Testis (tissue), 2 donors: ENCODE measurements at regions not wholly inside any gene's neighbourhood (a gene's known extent, or its start where the extent isn't known, plus 50 kb on each side); places are given as distances from the start of the nearest gene placed in this dataset.

Experiments used
- DNase-seq: peaks from one replicate; pipeline ENCODE4 v3.0.0-alpha.2; 2019
- H3K27ac ChIP-seq, 2 donors: fragments of 200-600 bp; sonication (generic); one replicate each; pipeline ENCODE4 v1.5.1; 2019
- H3K27me3 ChIP-seq: fragments of 200-600 bp; sonication (generic); one replicate; pipeline ENCODE4 v1.5.1; 2019
- H3K36me3 ChIP-seq: fragments of 200-600 bp; sonication (generic); one replicate; pipeline ENCODE4 v1.5.1; 2017; ENCODE audit warnings: low read depth; ENCODE audit errors: missing control alignments
- H3K4me1 ChIP-seq: fragments of 200-600 bp; sonication (generic); one replicate; pipeline ENCODE4 v1.5.1; 2019
- H3K4me3 ChIP-seq, 2 donors: fragments of 200-600 bp; sonication (generic); one replicate each; pipeline ENCODE4 v1.5.1; 2017 to 2019
- H3K9me3 ChIP-seq: fragments of 200-600 bp; sonication (generic); one replicate; pipeline ENCODE4 v1.5.1; 2017
- CTCF ChIP-seq, 3 experiments: fragments of 450-650 bp in 2 of 3; fragments of 200-600 bp in 1 of 3; sonication (generic) in 1 of 3; IDR thresholded peaks; one replicate each; pipeline ENCODE4 v1.5.1; 2016 to 2019; ENCODE audit warnings: antibody characterized with exemption in 3 of 3, mild to moderate bottlenecking in 2 of 3, moderate library complexity in 1 of 3
- POLR2A ChIP-seq: fragments of 450-650 bp; IDR thresholded peaks from one replicate; pipeline ENCODE4 v1.6.1; 2017; ENCODE audit warnings: antibody characterized with exemption, mild to moderate bottlenecking, moderate library complexity
- WGBS, 2 donors: methylation state at CpG; one replicate each; pipeline ENCODE4 v1.1.5; 2018; 5-methylcytosine and 5-hydroxymethylcytosine counted together
- intact Hi-C: fragments of 100-400 bp; cut with DNase I; formaldehyde crosslinking; loops from one replicate; pipeline ENCODE4 v1.15.1; 2023; ENCODE audit warnings: low total_unique reads

GRCh38 chr10:105702211-105702610, 1061.1 kb downstream of the SORCS3 start:
- Histone ChIP-seq H3K36me3 (no peaks in the 10 kb centered on the region), H3K9me3 (no peaks in the 10 kb centered on the region), H3K4me3 (no peak overlapping the region), H3K27me3 (no peaks in the 10 kb centered on the region), H3K4me1 (no peaks in the 10 kb centered on the region), H3K27ac (no peak overlapping the region)
- DNase-seq: no peak
- WGBS, 2 donors: 70 to 76% methylated on average over 4 of the region's 4 CpGs
- intact Hi-C loops: no loop called here
- TF ChIP-seq CTCF (IDR thresholded peaks at IDR 0.05): no peak

GRCh38 chr10:105700218-105700617, 1059.1 kb downstream of the SORCS3 start:
- WGBS, 2 donors: 87 to 94% methylated on average over 2 of the region's 2 CpGs
- Histone ChIP-seq H3K27me3 (no peaks in the 10 kb centered on the region), H3K9me3 (no peaks in the 10 kb centered on the region), H3K27ac (no peak overlapping the region), H3K4me1 (no peaks in the 10 kb centered on the region), H3K4me3 (no peak overlapping the region), H3K36me3 (no peaks in the 10 kb centered on the region)
- no peak for TF ChIP-seq CTCF (IDR thresholded peaks at IDR 0.05)
- no peak for TF ChIP-seq POLR2A
- no peak for DNase-seq
- intact Hi-C loops: no loop called here

GRCh38 chr10:105699504-105699903, 1058.4 kb downstream of the SORCS3 start:
- intact Hi-C loops: no loop called here
- WGBS, 2 donors: 83 to 87% methylated on average over 5 of the region's 5 CpGs

GRCh38 chr10:105698592-105698991, 1057.5 kb downstream of the SORCS3 start:
- no peak overlapping the region for H3K4me3 ChIP-seq
- H3K36me3 ChIP-seq: no peaks in the 10 kb centered on the region
- no peak overlapping the region for H3K27ac ChIP-seq
- no peaks in the 10 kb centered on the region for H3K4me1 ChIP-seq
- H3K27me3 ChIP-seq: no peaks in the 10 kb centered on the region
- intact Hi-C loops: no loop called here
- 66 to 69% methylated on average over 2 of the region's 2 CpGs for WGBS, 2 donors
- TF ChIP-seq CTCF (IDR thresholded peaks at IDR 0.05) (no peak), POLR2A (no peak)
- no peak for DNase-seq
- no peaks in the 10 kb centered on the region for H3K9me3 ChIP-seq

More at GRCh38 chr10:105699504-105699903, 1058.4 kb downstream of the SORCS3 start:
- H3K4me1 ChIP-seq: no peaks in the 10 kb centered on the region
- H3K27me3 ChIP-seq: no peaks in the 10 kb centered on the region
- H3K4me3 ChIP-seq: no peak overlapping the region
- TF ChIP-seq CTCF (IDR thresholded peaks at IDR 0.05): no peak
- DNase-seq: no peak
- no peaks in the 10 kb centered on the region for H3K36me3 ChIP-seq
- H3K27ac ChIP-seq: no peak overlapping the region
- no peaks in the 10 kb centered on the region for H3K9me3 ChIP-seq

- no peaks in the 10 kb centered on the region for H3K27me3 ChIP-seq
- H3K4me3 ChIP-seq: no peak overlapping the region
- DNase-seq: no peak
- TF ChIP-seq CTCF (IDR thresholded peaks at IDR 0.05) (no peak), POLR2A (no peak)
- intact Hi-C loops: no loop called here
- H3K9me3 ChIP-seq: no peaks in the 10 kb centered on the region
- no peaks in the 10 kb centered on the region for H3K36me3 ChIP-seq
- H3K4me1 ChIP-seq: no peaks in the 10 kb centered on the region
- H3K27ac ChIP-seq: no peak overlapping the region
- 62 to 82% methylated on average over 3 of the region's 3 CpGs for WGBS, 2 donors
Observed at GRCh38 chr10:105697290-105697780, 1056.2 kb downstream of the SORCS3 start.
